ENCODE measurements at regions not wholly inside any gene's neighbourhood (a gene's known extent, or its start where the extent isn't known, plus 50 kb on each side); places are given as distances from the start of the nearest gene placed in this dataset.
A peak's percentile ranks its signal among the peaks of the same experiment; 100 is the strongest.
"Not testable (repeated sequence)": the region's sequence is repeated elsewhere in the genome, so short reads cannot be mapped to it uniquely, and the experiment has no call there.

DNA sequence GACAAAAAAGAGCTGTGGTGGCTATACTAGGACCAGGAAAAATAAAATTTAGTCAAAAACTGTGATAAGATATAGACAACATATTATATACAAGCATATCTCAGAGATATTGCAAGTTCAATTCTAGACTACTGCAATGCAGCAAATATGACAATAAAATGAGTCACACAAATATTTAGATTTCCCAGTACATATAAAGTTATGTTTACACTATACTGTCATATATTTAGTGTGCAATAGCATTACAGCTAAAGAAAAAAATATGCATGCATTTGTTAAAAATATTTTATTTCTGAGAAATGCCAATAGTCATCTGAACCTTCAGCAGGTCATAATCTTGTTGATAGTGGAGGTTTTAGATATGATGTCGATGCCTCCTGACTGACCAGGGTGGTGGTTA is 72.1 kb downstream of the AKR1C4 start:
- no peak for DNase-seq (ENCODE audit: low read depth in 2 of 2)

DNA sequence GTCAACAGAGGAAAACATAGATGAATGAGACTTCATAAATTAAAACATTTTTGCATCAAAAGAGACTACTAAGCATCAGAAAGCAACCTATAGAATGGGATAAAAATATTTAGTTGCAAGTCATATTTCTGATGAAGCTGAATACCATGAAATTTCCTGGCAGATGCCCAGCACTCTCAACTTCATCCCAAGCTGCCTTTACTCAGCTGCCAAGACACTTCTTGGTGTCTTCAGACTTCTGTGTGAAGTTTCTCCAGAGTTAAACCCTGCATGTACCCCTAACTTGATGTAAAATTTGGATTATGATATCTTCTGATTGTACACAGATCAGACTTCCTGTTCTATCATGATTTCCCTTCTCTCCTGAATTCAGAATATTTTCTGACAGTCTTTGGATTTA is 73.2 kb downstream of the AKR1C4 start:
- no peak for DNase-seq (ENCODE audit: low read depth in 2 of 2)

GRCh38 chr10:5271526-5271925 is 74.9 kb downstream of the AKR1C4 start:
- no peak for DNase-seq (ENCODE audit: low read depth in 2 of 2)

GRCh38 chr10:5272065-5272803 is 75.6 kb downstream of the AKR1C4 start:
- DNase-seq (ENCODE audit: low read depth in 2 of 2): no peak

- no peak for DNase-seq (ENCODE audit: low read depth in 2 of 2)
These were observed 78.2 kb downstream of the AKR1C4 start for GRCh38 chr10:5274795-5275194.

- DNase-seq (ENCODE audit: low read depth in 2 of 2): no peak
These were observed 83.4 kb upstream of the UCN3 start for GRCh38 chr10:5281356-5281755.

- DNase-seq (ENCODE audit: low read depth in 2 of 2): no peak
These were observed 82.6 kb upstream of the UCN3 start for GRCh38 chr10:5282137-5282536.

DNA sequence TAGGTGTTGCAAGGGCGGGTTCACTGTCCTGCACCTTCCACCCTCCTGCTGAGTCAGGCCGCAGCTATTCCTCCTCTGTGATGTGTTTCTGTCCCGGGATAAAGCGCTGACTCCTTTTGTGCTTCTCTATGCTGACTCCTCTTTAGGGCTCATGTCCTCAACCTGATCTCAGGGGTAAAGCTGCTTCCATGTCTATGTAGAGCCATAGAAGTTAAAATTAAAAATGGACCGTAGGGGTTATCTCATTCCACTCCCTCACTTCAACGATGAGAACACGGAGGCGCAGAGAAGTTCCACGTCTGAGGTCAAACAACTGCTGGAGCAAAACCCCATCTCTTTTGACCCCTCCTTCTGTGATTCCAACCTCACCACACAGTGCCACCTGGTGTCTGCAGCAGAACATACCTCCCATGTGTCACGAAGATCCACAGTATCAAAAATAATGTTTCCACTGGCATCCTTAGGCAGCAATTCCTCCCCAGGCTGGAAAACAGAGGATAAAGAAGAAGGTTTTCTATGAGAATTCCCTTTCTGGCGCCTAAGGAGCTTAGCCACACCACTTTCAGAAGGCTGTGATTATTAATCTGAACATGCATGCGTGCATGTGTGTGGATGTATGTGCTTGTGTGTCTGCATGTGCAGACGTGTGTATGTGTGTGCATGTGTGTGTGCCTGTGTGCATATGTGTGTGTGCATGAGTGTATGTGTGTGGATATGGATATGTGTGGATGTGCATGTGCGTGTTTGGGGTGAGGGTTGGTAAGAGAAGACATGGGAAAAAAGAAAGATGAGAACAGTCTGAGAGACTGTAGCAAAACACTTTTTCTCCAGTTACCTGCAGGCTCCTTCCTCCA is 81.2 kb upstream of the UCN3 start:
- peak in 1 of 2 donors; percentile 37 for DNase-seq (ENCODE audit: low read depth in 2 of 2)

- no peak for DNase-seq (ENCODE audit: low read depth in 2 of 2)
These were observed 80.3 kb upstream of the UCN3 start for GRCh38 chr10:5284311-5285057.

- DNase-seq (ENCODE audit: low read depth in 2 of 2): no peak
These were observed 79.6 kb upstream of the UCN3 start for GRCh38 chr10:5285186-5285585.

DNA sequence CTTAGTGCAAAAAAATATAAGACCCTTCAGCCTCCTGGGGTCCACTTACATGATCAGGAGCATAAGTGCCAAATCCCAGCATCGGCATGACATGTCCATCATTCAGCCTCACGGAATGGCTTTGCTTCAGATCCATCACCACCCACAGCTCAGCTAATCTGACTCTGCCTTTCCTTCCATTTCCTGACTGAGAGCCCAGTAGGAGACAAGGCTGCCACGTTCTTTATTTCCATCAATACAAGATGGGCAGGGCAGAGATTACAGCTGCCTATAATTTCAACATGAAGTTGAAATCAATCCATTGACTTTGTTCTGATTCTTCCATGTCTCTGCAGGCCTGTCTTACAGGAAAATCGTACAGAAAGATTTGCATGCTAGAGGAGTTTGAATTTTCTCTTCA is 76.4 kb upstream of the UCN3 start:
- DNase-seq (ENCODE audit: low read depth in 2 of 2): no peak

GRCh38 chr10:5289228-5289627 is 75.5 kb upstream of the UCN3 start:
- DNase-seq (ENCODE audit: low read depth in 2 of 2): not testable (repeated sequence)

- no peak for DNase-seq (ENCODE audit: low read depth in 2 of 2)
These were observed 73.1 kb upstream of the UCN3 start for GRCh38 chr10:5291501-5292195.

- no peak for DNase-seq (ENCODE audit: low read depth in 2 of 2)
These were observed 72.5 kb upstream of the UCN3 start for GRCh38 chr10:5292196-5292735.

- DNase-seq (ENCODE audit: low read depth in 2 of 2): not testable (repeated sequence)
These were observed 71.8 kb upstream of the UCN3 start for GRCh38 chr10:5292970-5293369.

DNA sequence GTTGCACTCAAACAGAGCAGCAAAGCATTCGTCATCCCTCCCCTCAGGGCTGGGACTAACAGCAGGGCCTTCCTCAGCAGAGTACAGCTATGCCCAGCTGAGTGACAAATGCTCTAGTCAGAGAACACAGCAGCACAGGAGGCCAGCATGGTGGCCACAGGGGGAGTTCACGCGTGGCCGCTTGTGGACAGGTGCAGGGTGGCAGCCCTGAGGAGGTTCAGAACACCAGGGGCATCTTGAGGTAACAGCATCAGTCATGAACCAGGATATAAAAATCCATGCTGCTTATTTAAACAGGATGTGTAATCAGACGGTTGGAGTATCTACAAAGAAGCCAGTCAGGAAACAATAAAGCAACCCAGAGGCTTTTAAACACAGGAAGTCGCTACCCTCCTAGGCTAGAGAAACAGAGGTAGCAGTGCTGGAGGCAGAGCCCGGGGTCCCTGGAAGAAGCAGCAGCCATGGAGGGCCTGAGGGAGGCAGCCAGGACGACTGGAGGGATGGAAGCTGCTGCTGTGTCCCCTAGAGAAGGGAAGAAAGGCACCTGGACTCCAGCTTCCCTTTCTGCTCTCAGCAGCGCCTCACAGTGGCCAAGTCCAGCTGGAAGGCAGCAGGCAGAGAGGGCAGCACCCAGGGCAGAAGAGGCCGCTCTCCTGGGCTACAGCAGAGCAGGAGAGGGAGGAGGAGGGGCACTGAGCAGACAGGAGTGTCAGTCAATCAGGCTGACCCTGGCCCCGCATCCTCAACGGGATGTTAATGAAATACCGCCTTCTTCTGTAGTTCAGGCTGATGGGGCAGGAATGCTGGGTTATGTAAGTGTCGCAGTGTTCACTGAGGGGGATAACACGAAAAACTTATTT is 70.8 kb upstream of the UCN3 start:
- peak in 1 of 2 donors; percentile 53 for DNase-seq (ENCODE audit: low read depth in 2 of 2)

DNA sequence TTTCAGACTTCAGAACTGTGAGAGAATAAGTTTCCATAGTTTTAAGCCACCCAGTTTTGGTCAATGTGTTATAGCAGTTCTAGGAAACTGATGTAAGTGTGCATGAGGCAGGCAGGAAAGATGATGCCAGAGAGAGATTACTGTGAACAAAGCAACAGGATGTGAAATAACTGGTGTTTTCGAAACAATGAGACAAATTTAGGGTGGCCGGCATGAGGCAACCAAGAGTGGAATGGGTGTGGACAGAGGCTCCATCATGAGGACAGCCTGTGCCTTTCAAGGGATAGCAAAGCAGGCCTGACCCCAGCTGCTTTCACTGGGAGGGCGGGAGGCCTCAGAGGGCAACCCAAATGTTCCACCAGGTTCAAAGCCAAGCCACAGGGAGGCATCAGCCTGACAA is 67.3 kb upstream of the UCN3 start:
- DNase-seq (ENCODE audit: low read depth in 2 of 2): no peak

- DNase-seq (ENCODE audit: low read depth in 2 of 2): no peak
These were observed 66.8 kb upstream of the UCN3 start for GRCh38 chr10:5297996-5298395.

GRCh38 chr10:5299950-5300349 is 64.8 kb upstream of the UCN3 start:
- no peak for DNase-seq (ENCODE audit: low read depth in 2 of 2)

GRCh38 chr10:5303504-5303903 is 61.3 kb upstream of the UCN3 start:
- DNase-seq (ENCODE audit: low read depth in 2 of 2): no peak

GRCh38 chr10:5305374-5305773 is 59.4 kb upstream of the UCN3 start:
- DNase-seq (ENCODE audit: low read depth in 2 of 2): no peak

Measured in stimulated activated CD8-positive, alpha-beta memory T cell treated with anti-CD3 and anti-CD28 coated beads, Interleukin-7, amount 100 ng/mL, for 1 hour (primary cell).